Left renal cortex interstitium (tissue), 4 donors: ENCODE measurements at regions not wholly inside any gene's neighbourhood (a gene's known extent, or its start where the extent isn't known, plus 50 kb on each side); places are given as distances from the start of the nearest gene placed in this dataset.

Experiments used
- DNase-seq, 4 donors: peaks; one replicate each; pipeline ENCODE4 v3.0.0-alpha.2; 2013; ENCODE audit warnings: low read depth in 4 of 4, low spot score in 2 of 4, missing footprints in 1 of 4

DNA sequence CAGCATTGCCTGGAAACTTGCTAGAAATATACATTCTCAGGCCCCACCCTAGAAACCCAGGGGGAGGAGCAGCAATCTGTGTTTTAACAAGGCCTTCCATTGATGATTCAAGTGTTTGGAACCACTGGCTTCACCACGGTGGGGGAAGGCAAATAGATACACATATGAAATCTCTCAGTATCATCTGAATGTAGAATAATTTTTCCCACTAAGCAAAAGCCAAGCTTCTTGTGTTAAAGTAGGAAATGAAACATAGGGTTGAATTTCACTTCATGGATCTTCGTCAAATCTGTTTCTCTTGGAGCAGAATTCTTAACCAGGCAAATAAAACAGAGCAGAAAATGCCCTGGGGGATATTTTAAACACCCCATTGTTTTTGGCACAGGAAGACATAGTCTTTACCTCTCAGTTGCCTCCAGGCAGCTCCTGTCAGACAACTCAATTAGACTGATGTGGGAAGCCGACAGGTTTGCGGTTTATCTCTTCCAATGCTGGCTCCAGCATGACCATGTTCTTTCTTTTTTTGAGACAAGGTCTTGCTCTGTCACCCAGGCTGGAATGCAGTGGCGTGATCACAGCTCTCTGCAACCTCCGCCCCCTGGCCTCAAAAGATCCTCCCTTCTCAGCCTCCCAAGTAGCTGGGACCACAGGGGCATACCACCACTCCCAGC is 213.0 kb downstream of the FOXO1 start:
- no peak for DNase-seq

DNA sequence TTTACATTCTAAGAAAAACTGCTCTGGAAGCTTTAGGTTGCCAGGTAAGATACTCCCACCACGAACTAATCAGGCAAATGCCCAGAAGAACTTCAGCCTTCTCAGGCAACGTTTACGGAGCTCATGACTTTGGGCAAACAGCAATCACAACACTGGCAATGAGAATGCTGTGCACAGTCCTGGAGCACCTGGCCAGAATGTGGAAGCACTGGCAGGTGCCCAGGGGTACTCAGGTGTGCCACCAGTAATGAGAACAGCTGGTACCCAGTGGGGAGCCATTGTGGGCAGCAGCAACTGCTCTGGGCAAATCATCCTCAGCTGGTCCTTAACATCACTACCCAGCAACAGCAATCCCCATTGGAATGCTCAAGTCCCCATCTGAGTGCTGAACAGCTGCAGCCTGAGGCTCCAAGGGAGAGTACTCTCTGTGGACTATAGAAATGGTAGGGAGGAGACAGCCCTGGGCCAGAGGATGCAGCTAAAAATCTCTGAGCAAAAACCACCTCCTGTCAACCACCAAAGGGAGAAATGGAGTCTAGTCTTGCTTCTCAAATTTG is 210.0 kb downstream of the FOXO1 start:
- no peak for DNase-seq

DNA sequence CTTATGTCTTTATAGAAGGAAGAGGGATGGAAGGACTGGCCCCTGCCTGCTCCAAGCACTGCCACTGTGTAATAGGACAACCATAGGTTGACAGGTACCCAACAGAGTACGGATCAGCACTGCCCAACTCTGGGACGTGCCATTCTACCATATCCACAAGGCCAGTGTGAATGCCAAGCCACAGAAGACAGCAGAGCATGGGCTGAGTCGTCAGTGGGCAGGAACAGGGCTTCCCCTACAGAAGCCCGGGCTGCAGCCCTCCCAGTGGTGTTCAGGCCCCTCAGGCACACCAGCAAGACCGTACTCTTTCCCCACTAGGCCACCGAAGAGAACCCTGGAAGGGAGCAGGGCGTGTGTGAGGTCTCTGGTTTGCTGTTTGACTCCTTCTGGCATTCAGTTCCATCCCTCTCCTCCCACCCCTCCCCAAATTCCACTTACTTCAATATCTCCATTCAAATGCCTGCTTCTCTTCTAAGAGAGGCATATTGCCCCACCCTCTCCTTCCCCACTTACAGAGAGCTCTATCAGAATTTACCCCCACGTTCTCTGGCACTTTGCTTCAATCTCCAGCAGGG is 209.4 kb downstream of the FOXO1 start:
- no peak for DNase-seq

DNA sequence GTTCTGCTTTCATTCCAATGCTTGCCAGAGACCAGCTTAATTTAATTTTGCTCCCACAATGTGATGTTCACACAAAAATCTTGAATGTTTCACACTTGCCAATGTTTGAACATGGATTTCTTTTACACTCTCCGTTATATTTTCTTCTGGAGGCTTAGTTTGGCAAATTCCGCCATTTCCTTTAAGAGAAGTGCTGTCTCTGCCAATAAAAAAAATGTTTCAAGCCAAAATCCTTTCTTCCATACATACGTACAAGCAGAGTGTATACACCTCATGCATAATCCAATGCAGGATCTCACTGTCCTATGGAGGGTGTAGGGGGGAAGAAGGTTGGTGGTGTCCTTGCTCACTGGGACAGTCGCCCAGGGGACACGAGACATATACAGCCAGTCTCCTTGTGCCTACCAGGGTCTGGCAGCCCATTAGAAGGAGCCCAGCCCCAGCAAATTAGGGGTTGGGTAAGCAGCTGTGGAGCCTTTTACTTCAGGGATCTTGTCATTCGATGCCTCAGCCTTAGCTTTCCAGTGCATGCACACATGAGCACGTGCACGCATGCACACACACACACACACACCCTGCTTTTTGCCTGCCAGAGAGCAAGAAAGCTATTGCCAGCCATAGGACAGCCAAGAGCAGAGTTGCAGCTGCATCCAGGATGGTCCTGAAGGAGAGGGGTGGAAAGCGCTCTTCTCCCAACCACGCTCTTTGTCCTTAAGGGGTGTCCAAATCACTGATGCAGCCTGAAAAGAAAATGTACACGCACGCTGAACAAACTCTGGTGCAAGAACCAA is 208.3 kb downstream of the FOXO1 start:
- peak in 2 of 4 donors; percentile 24 to 39 for DNase-seq

DNA sequence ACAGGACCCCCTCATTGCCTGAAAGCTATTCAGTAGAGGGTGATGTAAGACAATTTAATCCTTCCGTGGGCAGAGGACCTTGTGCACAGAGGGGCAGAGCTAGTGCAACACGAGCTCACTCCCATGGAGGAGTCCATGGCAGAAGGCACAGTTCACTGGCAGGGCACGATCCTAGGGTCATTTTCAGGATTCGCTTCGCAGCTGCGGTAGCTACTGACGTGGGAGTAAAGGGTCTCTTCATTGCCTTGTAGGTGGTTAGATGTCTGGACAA is 207.8 kb downstream of the FOXO1 start:
- DNase-seq: no peak

DNA sequence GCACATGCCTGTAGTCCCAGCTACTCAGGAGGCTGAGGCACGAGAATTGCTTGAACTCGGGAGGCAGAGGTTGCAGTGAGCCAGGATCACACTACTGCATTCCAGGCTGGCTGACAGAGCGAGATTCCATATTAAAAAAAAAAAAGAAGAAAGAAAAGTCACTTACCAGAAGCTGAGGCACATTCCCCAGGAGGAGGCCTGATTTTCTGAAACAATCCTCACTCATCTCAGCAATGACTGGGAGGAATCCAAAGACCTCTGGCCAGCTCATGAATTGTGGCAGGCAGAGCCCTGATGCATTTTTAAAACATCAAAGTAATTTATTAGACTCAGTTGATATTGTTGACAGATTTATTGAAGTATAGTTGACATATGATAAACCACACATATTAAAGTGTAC is 206.3 kb downstream of the FOXO1 start:
- no peak for DNase-seq

DNA sequence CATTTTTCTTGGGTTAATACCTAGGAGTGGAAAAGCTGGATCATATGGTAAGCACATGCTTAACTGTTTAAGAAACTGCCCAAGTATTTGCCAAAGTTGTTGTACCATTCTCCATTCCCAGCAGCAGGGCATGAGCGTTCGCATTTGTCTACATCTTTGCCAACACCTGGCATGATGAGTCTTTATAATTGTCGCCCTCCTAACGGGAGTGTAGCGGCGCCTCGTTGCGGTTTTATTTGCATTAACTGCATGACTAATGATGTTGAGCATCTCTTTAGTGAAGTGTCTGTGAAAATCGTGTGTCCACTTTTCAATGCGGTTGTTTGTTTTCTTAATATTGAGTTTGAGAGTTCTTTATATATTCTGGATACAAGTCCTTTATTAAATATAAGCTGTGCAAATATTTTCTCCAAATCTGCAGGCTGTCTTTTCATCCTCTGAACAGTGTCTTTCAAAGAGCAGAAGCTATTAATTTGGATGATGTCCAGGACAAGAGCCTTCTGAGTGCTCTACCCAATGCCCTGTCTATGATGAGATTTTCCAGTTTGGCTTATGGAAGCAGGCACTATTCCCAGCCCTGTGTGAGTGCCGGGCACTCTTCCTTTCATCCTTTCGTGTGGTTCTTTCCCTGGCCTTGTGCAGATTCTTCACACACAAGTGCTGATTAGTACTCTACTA is 202.0 kb downstream of the FOXO1 start:
- DNase-seq: no peak

DNA sequence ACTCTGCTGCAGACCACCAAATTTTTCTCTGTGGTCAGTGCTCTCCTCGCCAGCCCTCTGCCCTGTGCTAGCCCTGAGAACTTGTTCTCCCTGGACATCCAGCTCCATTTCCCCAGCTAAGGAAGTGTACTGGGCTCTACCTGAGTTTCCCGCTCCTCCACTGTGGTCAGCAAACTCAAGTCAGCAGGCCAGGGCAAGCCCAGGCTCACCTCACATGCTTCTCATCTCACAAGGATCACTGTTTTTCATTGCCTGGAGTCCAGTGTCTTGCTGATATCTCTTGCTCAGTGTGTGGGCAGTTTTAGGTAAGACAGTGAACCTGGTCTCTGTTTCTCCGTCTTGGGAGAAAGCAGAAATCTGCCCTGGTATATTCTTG is 201.4 kb downstream of the FOXO1 start:
- DNase-seq: no peak

DNA sequence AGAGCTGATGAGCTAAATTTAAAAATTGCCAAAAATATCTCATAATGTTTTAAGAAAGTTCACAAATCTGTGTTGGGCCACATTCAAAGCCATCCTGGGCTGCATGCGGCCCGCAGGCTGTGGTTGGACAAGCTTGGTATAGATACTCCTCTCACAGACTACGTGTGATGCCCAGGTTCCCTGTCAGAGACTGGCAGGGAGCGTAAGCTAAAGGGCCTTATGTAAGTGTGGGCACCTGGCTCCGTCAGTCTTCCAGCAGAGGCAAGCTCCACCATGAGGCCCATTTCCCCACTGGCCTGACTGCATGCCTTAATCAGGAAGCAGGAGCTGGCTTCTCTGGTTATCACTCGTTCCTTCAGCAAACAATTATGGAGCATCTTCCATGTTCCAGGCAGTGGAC is 200.2 kb downstream of the FOXO1 start:
- DNase-seq: no peak

DNA sequence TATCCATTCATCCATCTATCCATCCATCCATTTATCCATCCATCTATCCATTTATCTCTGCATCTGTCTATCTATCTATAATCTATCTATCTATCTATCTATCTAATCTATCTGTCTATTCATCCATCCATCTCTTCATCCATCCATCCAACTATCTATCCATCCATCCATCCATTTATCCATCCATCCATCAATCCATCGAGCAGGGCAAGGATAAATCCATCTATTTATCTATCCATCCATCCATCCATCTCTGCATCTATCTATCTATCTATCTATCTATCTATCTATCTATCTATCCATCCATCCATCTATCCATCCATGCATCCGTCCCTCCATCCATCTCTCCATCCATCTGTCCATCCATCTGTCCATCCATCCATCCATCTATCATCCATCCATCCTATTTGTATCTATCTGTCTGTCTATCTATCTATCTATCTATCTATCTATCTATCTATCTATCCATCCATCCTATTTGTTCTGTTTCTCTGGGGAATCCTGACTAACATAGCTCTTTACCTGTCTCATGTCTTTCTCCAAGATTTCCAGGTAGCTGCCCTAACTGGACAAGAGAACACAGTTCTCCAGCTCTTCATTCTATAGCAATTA is 198.1 kb downstream of the FOXO1 start:
- no peak for DNase-seq

DNA sequence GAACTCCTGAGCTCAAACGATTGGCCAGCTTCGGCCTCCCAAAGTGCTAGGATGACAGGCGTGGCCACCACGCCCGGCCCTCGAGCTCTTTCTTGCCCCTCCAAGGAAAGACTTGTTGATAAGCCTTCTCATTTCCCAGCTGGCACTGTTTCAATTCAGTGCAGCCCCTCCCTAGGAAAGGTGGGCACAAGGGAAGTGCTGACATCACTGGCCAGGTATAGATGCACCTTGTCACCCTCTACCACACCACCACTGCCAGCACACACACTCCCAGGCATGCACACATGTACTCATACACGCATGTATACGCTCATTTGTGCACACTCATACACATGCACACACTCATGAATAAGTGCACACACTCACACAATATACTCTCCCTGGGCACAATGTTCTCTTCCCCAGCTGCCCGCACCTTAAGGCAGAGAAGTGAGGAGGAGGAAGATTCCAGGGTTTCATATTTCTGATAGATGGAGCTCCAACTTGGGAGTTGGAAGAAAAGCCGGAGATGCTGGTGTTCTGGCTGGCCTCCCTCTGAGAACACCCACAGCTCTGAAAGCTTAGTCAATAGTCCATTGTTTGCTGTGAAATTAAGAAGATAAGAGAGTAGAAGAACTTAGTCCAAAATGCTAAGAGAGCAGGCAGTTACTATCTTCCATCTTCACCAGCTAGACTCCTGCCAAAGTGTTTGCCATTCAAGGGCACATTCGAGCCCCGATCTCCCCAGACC is 196.7 kb downstream of the FOXO1 start:
- no peak for DNase-seq

DNA sequence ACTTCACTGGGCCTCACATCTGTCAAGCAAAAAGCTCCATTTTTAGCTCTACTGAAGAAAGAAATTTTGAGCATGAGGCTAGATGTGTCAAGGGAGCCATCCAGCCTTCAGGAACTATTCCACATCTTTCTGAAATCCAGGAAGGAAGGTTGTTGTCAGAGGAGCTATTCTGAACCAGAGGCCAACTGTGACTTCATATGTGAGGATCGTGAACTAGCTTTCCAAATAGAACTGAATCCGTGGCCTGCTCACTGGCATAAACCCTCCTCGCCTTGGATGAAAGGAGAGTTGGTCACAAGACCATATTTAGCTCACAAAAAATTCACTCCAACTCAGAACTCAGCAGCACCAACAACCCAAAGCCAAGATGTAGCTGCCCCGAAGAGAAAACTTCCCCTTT is 195.8 kb downstream of the FOXO1 start:
- no peak for DNase-seq

DNA sequence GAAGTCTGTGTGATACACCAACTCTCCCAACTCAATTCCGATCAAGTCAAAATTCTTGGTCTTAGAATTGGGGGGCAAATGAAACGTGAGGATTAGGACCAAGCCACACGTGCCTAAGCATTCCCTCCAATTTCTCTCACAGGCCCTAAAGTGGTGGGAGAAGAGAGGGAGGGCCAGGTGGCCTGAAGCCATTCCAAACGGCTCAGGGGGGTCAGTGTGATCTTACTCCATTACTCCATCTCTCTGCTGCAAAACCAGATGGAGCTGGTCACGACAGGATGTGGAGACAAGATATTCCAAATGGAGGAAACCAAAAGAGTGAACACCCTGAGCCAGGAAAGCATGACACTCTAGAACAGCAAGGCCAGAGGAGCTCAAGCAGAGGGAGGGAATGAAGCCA is 195.4 kb downstream of the FOXO1 start:
- DNase-seq: no peak

DNA sequence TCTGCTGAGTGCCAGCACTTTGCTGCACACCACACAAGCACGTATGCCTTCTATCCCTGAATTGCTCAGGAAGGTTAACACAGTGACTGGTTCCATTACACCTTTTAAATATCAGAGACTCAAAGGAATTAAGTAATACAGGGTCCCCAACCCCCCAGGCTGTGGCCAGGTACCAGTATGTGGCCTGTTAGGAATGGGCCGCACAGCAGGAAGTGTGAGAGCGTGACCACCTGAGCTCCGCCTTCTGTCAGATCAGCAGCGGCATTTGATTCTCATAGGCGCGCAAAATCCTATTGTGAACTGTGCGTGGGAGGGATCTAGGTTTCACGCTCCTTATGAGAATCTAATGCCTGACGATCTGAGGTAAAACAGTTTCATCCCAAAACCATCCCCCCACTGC is 194.5 kb downstream of the FOXO1 start:
- DNase-seq: no peak

DNA sequence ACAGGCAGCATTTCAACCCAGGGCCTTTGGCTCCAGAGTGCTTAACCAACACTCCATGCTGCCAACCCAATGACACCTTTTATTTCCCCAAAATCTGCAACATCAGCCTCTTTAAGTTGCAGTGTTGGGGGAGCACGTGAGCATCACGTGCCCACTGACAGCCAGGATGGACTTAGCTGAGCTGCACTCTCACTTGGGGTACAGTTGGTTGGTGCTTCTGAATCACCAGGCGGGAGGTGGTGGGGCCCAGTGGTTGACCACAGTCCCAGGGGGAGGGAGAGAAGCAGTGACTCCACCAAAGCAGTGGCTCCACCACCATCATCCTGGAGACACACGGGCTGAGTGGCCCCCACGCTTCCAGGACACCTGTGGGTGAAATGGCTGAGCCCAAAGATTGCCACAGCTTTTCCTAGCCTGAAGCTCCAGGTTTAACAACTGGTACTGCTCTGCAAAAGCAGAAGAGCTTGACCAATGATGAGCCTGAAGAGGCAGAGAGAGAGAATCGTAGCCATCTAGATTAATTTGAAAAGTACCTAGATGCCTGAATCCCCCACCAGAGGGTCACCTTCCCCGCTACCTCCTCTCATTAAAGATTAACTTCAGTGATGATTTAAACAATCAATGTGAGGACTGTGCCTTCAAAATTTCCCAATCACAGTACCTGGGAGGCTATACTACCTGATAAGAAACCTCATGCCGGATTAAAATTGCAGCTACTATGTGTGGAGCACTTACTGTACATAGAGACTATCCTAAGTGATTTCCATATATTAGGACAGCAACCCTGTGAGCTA is 193.8 kb downstream of the FOXO1 start:
- no peak for DNase-seq

DNA sequence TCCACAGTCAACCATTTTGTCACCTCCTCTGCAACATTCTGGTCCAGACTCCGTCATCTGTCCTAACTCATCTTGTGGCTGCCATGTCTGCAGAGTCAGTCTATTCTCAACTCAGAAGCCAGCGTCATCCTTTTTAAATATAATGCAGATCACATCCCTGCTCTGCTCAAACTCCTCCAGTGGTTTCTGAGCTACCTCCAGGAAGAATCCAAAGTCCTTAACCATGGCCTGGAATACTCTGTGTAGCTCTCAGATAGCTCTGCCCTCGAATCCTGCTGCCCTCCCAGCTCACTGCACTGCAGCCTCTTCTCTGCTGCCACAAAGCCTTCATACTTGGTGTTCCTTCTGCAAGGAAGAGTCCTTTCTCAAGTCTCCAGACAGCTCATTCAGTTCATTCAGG is 190.8 kb downstream of the FOXO1 start:
- no peak for DNase-seq

DNA sequence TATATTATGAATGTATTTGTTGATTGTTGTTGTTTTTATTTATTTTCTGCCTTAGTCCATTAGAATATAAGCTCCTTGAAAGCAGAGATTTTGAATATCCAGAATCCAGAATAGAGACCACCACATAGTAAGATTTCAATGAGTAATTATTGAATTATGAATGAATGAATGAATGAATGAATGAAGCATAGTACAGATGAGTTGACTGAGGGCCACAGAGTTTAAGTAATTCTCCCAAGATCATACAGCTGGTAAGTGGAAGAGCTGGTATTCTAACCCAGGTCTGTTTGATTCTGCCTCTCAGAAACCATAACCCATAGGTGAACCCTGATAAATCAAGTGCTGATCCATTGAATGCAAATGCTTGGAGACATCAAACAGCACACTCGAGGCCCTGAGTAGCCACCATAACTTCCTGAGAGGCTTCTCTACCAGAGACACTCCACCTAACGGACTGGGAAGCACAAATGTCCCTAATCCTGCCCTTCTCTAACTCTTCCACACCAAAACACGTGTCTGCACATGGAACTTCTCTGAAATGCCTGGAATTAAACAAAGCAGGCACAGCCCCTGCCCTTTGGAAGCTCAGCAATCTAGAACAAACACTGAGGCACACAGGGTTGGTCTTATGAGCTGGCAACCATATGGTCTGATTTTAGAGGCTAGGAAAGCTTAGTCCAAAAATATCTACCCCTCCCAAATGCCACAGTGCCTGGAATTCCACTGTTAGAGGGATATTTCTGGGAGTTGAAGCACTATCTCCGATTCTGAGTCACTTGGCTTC is 190.1 kb downstream of the FOXO1 start:
- no peak for DNase-seq

DNA sequence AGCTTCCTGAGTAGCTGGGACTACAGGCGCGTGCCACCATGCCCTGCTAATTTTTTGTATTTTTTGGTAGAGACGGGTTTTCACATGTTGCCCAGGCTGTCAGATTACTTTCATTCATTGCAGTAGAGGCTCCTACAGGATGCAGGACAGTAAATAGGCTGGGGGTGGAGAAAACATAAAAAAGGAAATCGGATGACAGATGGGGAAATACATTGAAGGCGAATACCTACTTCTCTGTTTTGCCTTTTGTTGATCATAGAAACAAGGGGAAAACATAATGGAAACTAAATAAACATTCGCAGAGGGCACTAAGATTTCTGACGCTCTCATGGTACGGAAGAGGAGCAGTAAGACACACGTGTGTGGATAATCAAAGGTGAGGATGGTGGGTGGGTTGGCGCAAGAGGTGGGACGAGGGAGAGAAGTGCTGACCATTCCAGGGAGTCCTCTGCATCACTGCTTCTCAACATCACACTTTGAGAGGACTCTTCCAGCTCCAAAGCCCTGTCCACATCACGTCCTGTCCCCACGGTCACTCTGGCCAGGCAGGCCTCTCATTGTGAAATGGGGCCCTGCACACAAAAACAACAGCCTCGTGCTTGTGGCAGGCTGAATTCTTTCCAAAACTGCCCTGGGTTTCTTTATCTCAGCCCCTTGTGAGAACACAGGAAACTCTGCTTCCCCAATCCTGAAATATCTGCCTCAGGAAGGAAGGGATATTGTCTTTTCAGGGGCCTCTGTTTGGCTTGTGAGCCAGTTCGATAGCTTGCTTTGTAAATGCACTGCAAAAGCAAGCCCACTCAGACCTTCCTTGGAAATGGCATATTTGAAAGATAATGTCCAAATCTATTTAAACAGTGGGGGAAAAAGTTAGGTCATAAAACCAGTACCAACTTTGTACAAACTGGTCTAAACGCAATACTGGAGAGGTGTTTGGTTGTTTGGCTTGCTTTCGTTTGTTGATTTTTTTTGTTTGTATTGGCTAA is 188.5 kb downstream of the FOXO1 start:
- no peak for DNase-seq
